Heart right ventricle (tissue), 16 donors: ENCODE measurements at regions not wholly inside any gene's neighbourhood (a gene's known extent, or its start where the extent isn't known, plus 50 kb on each side); places are given as distances from the start of the nearest gene placed in this dataset.

Experiments
- ATAC-seq, 8 donors: fragments of 200-7000 bp; cut with Tn5 transposase; one replicate each; pipeline ENCODE4 v1.9.1; 2020; ENCODE audit warnings: mild to moderate bottlenecking in 8 of 8, moderate library complexity in 8 of 8, moderate number of reproducible peaks in 1 of 8
- DNase-seq, 2 donors: peaks; one replicate each; pipeline ENCODE4 v3.0.0-alpha.2; 2020
- H3K27ac ChIP-seq, 10 donors: fragments of 200-600 bp; sonication (generic) in 2 of 10; one replicate each; pipeline versions ENCODE4 v1.5.0 to v1.8.0; 2020 to 2022; ENCODE audit warnings: mild to moderate bottlenecking in 3 of 10
- H3K27me3 ChIP-seq, 7 donors: fragments of 200-600 bp; one replicate each; pipeline ENCODE4 v1.8.0; 2021 to 2022; ENCODE audit warnings: mild to moderate bottlenecking in 2 of 7
- H3K36me3 ChIP-seq, 9 donors: fragments of 200-600 bp; sonication (generic) in 1 of 9; one replicate each; pipeline versions ENCODE4 v1.5.0 to v1.8.0; 2020 to 2022; ENCODE audit warnings: mild to moderate bottlenecking in 2 of 9
- H3K4me1 ChIP-seq, 9 donors: fragments of 200-600 bp; sonication (generic) in 1 of 9; one replicate each; pipeline versions ENCODE4 v1.5.0 to v1.8.0; 2020 to 2022; ENCODE audit warnings: mild to moderate bottlenecking in 4 of 9
- H3K4me3 ChIP-seq, 10 donors: fragments of 200-600 bp; sonication (generic) in 2 of 10; one replicate each; pipeline versions ENCODE4 v1.5.0 to v1.8.0; 2020 to 2022; ENCODE audit warnings: mild to moderate bottlenecking in 7 of 10, moderate library complexity in 2 of 10
- H3K9me3 ChIP-seq, 11 donors: fragments of 200-600 bp in 10 of 11; sonication (generic) in 2 of 11; one replicate each; pipeline versions ENCODE4 v1.5.0 to v1.8.0; 2013 to 2022; ENCODE audit warnings: mild to moderate bottlenecking in 2 of 11, control low read depth in 1 of 11, moderate library complexity in 1 of 11
- CTCF ChIP-seq, 9 donors: fragments of 200-600 bp; sonication (generic) in 2 of 9; IDR thresholded peaks; one replicate each; pipeline versions ENCODE4 v1.5.0 to v1.8.0; 2021 to 2022; ENCODE audit warnings: antibody characterized with exemption in 9 of 9, mild to moderate bottlenecking in 5 of 9, moderate library complexity in 1 of 9
- WGBS, 2 donors: extraction: QIAGEN DNeasy Blood & Tissue Kit; methylation state at CpG; one replicate each; pipeline ENCODE4 v1.1.7; 2013; ENCODE audit warnings: inconsistent platforms in 1 of 2; 5-methylcytosine and 5-hydroxymethylcytosine counted together
- intact Hi-C, 10 donors: fragments of 100-400 bp; cut with DNase I; formaldehyde crosslinking; loops; one replicate each; pipeline versions ENCODE4 v1.11.1 to v1.14.2; 2022
- donor health status: Arrhythmogenic right ventricular cardiomyopathy.
- donor health status: ischemic (EF 13 %, LVEDD 7.1; RV severe dilation, severe dysfunction).
- donor health status: healthy with polysubstance abuse.
- donor health status: DM: no; HTN: yes; CAD: no.
- donor health status: DM: no; HTN: no; CAD: no.
- donor health status: ischemic (EF 25% LVEDD 6.9; RV normal size, moderate dysfunction).
- donor health status: ischemic (EF 25% LVEDD 5.7; RV mildly dilated, moderate dysfunction).
- donor health status: healthy.
- donor health status: DM: yes; HTN: yes; CAD: no.
- donor health status: Ischemic cardiomyopathy.
- donor health status: ischemic (EF 35%, LVEDD 5.7; RV mildly dilated, moderate dysfunction).
- donor health status: nonischemic (EF 11% LVEDD 7.7; RV severe dilation, severe dysfunction).
- donor health status: DM: yes; HTN: yes; CAD: no.
- donor health status: PGD.
- donor health status: ischemic (EF 29% LVEDD 5.4; RV normal size, mild dysfunction).
- donor health status: nonischemic (EF 23%, LVEDD 6.1; RV moderate dilation, normal function).

- Histone ChIP-seq H3K36me3 (no peaks in the 10 kb centered on the region), H3K4me1 (no peaks in the 10 kb centered on the region), H3K27me3 (peaks cover 0 to 9% (median 0%) of the 10 kb centered on the region in 7 donors), H3K4me3 (no peak overlapping the region), H3K9me3 (peaks cover 0 to 3% (median 0%) of the 10 kb centered on the region in 11 donors), H3K27ac (no peak overlapping the region)
- DNase-seq (no peak), ATAC-seq (no peak)
- TF ChIP-seq CTCF (IDR thresholded peaks at IDR 0.05): no peak
- intact Hi-C loops: no loop called here
- 92 to 95% methylated on average over 16 of the region's 16 CpGs for WGBS, 2 donors
Measured at GRCh38 chr4:42313872-42314271, 83.4 kb upstream of the SHISA3 start.

GRCh38 chr4:42315231-42315630 is 82.1 kb upstream of the SHISA3 start:
- H3K36me3 ChIP-seq: no peaks in the 10 kb centered on the region
- no peak for DNase-seq
- no peak for ATAC-seq
- H3K27me3 ChIP-seq: peaks cover 0 to 9% (median 0%) of the 10 kb centered on the region in 7 donors
- no peaks in the 10 kb centered on the region for H3K4me1 ChIP-seq
- intact Hi-C loops: no loop called here
- 89% methylated on average over 28 of the region's 28 CpGs for WGBS, 2 donors
- no peak for TF ChIP-seq CTCF (IDR thresholded peaks at IDR 0.05)
- no peak overlapping the region for H3K27ac ChIP-seq
- H3K9me3 ChIP-seq: peaks cover 0 to 3% (median 0%) of the 10 kb centered on the region in 11 donors
- no peak overlapping the region for H3K4me3 ChIP-seq

GRCh38 chr4:42320822-42321388 is 76.4 kb upstream of the SHISA3 start:
- 68 to 70% methylated on average over 10 of the region's 10 CpGs for whole genome bisulfite sequencing, 2 donors
- no peaks in the 10 kb centered on the region for H3K9me3 ChIP-seq
- DNase-seq (no peak), ATAC-seq (no peak)
- intact Hi-C loops: no loop called here
- no peak overlapping the region for H3K27ac ChIP-seq
- no peaks in the 10 kb centered on the region for H3K4me1 ChIP-seq
- no peaks in the 10 kb centered on the region for H3K27me3 ChIP-seq
- H3K36me3 ChIP-seq: no peaks in the 10 kb centered on the region
- H3K4me3 ChIP-seq: no peak overlapping the region
- no peak for TF ChIP-seq CTCF (IDR thresholded peaks at IDR 0.05)

GRCh38 chr4:42326040-42326439 is 71.2 kb upstream of the SHISA3 start:
- Histone ChIP-seq H3K36me3 (no peaks in the 10 kb centered on the region), H3K27ac (no peak overlapping the region), H3K4me1 (peaks cover 0 to 6% (median 0%) of the 10 kb centered on the region in 9 donors), H3K9me3 (no peaks in the 10 kb centered on the region), H3K4me3 (no peak overlapping the region), H3K27me3 (no peaks in the 10 kb centered on the region)
- ATAC-seq: no peak
- WGBS, 2 donors: 76 to 78% methylated on average over 5 of the region's 5 CpGs
- TF ChIP-seq CTCF (IDR thresholded peaks at IDR 0.05): no peak
- intact Hi-C loops: no loop called here
- no peak for DNase-seq
